ENCODE measurements at regions not wholly inside any gene's neighbourhood (a gene's known extent, or its start where the extent isn't known, plus 50 kb on each side); places are given as distances from the start of the nearest gene placed in this dataset.

GRCh38 chr6:28709478-28710349 lies 184.0 kb downstream of the GPX5 start:
- no peak for DNase-seq

GRCh38 chr6:28710466-28711191 lies 184.9 kb downstream of the GPX5 start:
- DNase-seq: no peak

- no peak for DNase-seq
Measured at GRCh38 chr6:28711325-28711724, 185.6 kb downstream of the GPX5 start.

GRCh38 chr6:28711788-28712341 lies 186.2 kb downstream of the GPX5 start:
- DNase-seq: no peak

- no peak for DNase-seq
Measured at GRCh38 chr6:28712982-28713381, 187.3 kb downstream of the GPX5 start.

- DNase-seq: no peak
Measured at GRCh38 chr6:28719275-28719940, 193.7 kb downstream of the GPX5 start.

GRCh38 chr6:28720357-28721231 lies 194.9 kb downstream of the GPX5 start:
- DNase-seq: no peak

GRCh38 chr6:28721372-28721771 lies 195.7 kb downstream of the GPX5 start:
- no peak for DNase-seq

GRCh38 chr6:28724395-28724794 lies 198.7 kb downstream of the GPX5 start:
- DNase-seq: no peak

- DNase-seq: no peak
Measured at GRCh38 chr6:28725274-28725809, 198.4 kb downstream of the TRIM27 start.

- DNase-seq: no peak
Measured at GRCh38 chr6:28725890-28726348, 197.9 kb downstream of the TRIM27 start.

- DNase-seq: no peak
Measured at GRCh38 chr6:28726569-28727309, 197.0 kb downstream of the TRIM27 start.

GRCh38 chr6:28727559-28728211 lies 196.1 kb downstream of the TRIM27 start:
- DNase-seq: no peak

GRCh38 chr6:28729501-28730402 lies 194.0 kb downstream of the TRIM27 start:
- no peak for DNase-seq

- no peak for DNase-seq
Measured at GRCh38 chr6:28732052-28732451, 191.7 kb downstream of the TRIM27 start.

- no peak for DNase-seq
Measured at GRCh38 chr6:28734443-28734959, 189.3 kb downstream of the TRIM27 start.

GRCh38 chr6:28736121-28736520 lies 187.7 kb downstream of the TRIM27 start:
- DNase-seq: no peak

- DNase-seq: no peak
Measured at GRCh38 chr6:28737750-28738395, 185.9 kb downstream of the TRIM27 start.

- DNase-seq: no peak
Measured at GRCh38 chr6:28738396-28738765, 185.4 kb downstream of the TRIM27 start.

All from activated CD4-positive, CD25-positive, alpha-beta regulatory T cell treated with anti-CD3 and anti-CD28 coated beads, Interleukin-2, amount 50 U/mL, for 72 hours (primary cell).